Adrenal gland (tissue), 5 donors: ENCODE measurements at regions not wholly inside any gene's neighbourhood (a gene's known extent, or its start where the extent isn't known, plus 50 kb on each side); places are given as distances from the start of the nearest gene placed in this dataset.

Source experiments
- CTCF ChIP-seq, 6 experiments: fragments of 450-650 bp in 4 of 6; fragments of 200-600 bp in 2 of 6; sonication (generic) in 1 of 6; IDR thresholded peaks; 1 replicate in 5 of 6; 2 replicates in 1 of 6; pipeline versions ENCODE4 v1.5.1 to v1.8.0; 2016 to 2021; ENCODE audit warnings: antibody characterized with exemption in 6 of 6, mild to moderate bottlenecking in 2 of 6, moderate library complexity in 1 of 6
- POLR2A ChIP-seq, 2 donors: fragments of 450-650 bp; IDR thresholded peaks; one replicate each; pipeline ENCODE4 v1.6.1; 2017; ENCODE audit warnings: antibody characterized with exemption in 2 of 2, mild to moderate bottlenecking in 2 of 2, moderate library complexity in 1 of 2
- donor health status: DM: no; HTN: no; CAD: no.

- TF ChIP-seq POLR2A (IDR thresholded peaks at IDR 0.05) (no peak), CTCF (IDR thresholded peaks at IDR 0.05) (no peak)
These were observed 77.8 kb upstream of the SETBP1 start for GRCh38 chr18:44602845-44603244.
